HFFc6 (cell line): ENCODE measurements at regions not wholly inside any gene's neighbourhood (a gene's known extent, or its start where the extent isn't known, plus 50 kb on each side); places are given as distances from the start of the nearest gene placed in this dataset.
"Not testable (repeated sequence)": the region's sequence is repeated elsewhere in the genome, so short reads cannot be mapped to it uniquely, and the experiment has no call there.

Source experiments
- DNase-seq: peaks from one replicate; pipeline ENCODE4 v3.0.0-alpha.2; 2018
- H3K27ac Mint-ChIP-seq: 2 replicates; pipeline ENCODE4 v1.8.0; 2020; ENCODE audit warnings: mild to moderate bottlenecking, mixed read lengths
- H3K27me3 Mint-ChIP-seq: 2 replicates; pipeline ENCODE4 v1.8.0; 2021; ENCODE audit warnings: mild to moderate bottlenecking, moderate library complexity, mixed read lengths; ENCODE audit not compliant: insufficient read depth
- H3K36me3 Mint-ChIP-seq: 2 replicates; pipeline ENCODE4 v1.8.0; 2021; ENCODE audit warnings: low read depth, mixed read lengths
- H3K4me1 Mint-ChIP-seq: 2 replicates; pipeline ENCODE4 v1.8.0; 2020; ENCODE audit warnings: low read depth, mixed read lengths
- H3K4me3 Mint-ChIP-seq: 2 replicates; pipeline ENCODE4 v1.8.0; 2020; ENCODE audit warnings: mild to moderate bottlenecking, moderate library complexity, mixed read lengths
- H3K9me3 Mint-ChIP-seq: 2 replicates; pipeline ENCODE4 v1.8.0; 2020; ENCODE audit warnings: mild to moderate bottlenecking, mixed read lengths
- TF ChIP-seq, protein P1 (sequence below): fragments of 200-600 bp; sonication (generic); IDR thresholded peaks from 2 replicates; pipeline ENCODE4 v1.5.0; 2021; ENCODE audit warnings: antibody characterized with exemption, mild to moderate bottlenecking

DNA sequence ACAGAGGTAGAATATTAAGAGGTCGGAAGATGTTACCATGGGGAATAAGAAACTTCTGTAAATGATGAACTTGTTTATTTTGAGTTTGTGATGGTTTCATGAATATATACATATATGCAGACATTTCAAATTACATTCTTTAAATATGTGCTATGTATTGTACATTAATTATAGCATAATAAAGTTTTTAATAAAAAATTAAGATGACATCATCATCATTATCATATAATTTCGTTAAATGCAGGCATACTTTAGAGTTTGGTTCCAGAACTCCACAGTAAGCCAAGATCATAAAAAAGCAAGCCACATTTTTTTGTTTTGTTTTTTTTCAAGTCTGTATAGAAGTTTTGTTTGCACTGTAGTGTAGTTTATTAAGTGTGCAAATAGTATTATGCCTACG, 1403.5 kb downstream of the EFNA5 start:
- Mint-ChIP-seq H3K27me3 (no peaks in the 10 kb centered on the region), H3K9me3 (peaks cover 46% of the 10 kb centered on the region), H3K27ac (no peak overlapping the region), H3K4me1 (no peaks in the 10 kb centered on the region), H3K4me3 (no peak overlapping the region), H3K36me3 (no peaks in the 10 kb centered on the region)
- TF ChIP-seq, protein P1, sequence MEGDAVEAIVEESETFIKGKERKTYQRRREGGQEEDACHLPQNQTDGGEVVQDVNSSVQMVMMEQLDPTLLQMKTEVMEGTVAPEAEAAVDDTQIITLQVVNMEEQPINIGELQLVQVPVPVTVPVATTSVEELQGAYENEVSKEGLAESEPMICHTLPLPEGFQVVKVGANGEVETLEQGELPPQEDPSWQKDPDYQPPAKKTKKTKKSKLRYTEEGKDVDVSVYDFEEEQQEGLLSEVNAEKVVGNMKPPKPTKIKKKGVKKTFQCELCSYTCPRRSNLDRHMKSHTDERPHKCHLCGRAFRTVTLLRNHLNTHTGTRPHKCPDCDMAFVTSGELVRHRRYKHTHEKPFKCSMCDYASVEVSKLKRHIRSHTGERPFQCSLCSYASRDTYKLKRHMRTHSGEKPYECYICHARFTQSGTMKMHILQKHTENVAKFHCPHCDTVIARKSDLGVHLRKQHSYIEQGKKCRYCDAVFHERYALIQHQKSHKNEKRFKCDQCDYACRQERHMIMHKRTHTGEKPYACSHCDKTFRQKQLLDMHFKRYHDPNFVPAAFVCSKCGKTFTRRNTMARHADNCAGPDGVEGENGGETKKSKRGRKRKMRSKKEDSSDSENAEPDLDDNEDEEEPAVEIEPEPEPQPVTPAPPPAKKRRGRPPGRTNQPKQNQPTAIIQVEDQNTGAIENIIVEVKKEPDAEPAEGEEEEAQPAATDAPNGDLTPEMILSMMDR, result no peak
- no peak for DNase-seq

GRCh38 chr5:106262395-106262794, 1408.3 kb downstream of the EFNA5 start:
- Mint-ChIP-seq H3K4me3 (no peak overlapping the region), H3K4me1 (no peaks in the 10 kb centered on the region), H3K36me3 (no peaks in the 10 kb centered on the region), H3K27me3 (peaks cover 3% of the 10 kb centered on the region; the same call in 1 of the 2 replicates), H3K27ac (no peak overlapping the region), H3K9me3 (peaks cover 38% of the 10 kb centered on the region)
- no peak for DNase-seq
- TF ChIP-seq, protein P1, result no peak

GRCh38 chr5:106259431-106260090, 1411.2 kb downstream of the EFNA5 start:
- not testable (repeated sequence) for H3K4me1 Mint-ChIP-seq, DNase-seq, H3K4me3 Mint-ChIP-seq, H3K27me3 Mint-ChIP-seq, H3K27ac Mint-ChIP-seq, H3K36me3 Mint-ChIP-seq
- peaks cover 37% of the 10 kb centered on the region for H3K9me3 Mint-ChIP-seq

- H3K4me3 Mint-ChIP-seq, result no peak overlapping the region
- peaks cover 3% of the 10 kb centered on the region for H3K27me3 Mint-ChIP-seq
- no peaks in the 10 kb centered on the region for H3K4me1 Mint-ChIP-seq
- DNase-seq, result no peak
- no peak overlapping the region for H3K27ac Mint-ChIP-seq
- TF ChIP-seq, protein P1, result no peak
- H3K36me3 Mint-ChIP-seq, result no peaks in the 10 kb centered on the region
- peaks cover 42% of the 10 kb centered on the region for H3K9me3 Mint-ChIP-seq
Observed at GRCh38 chr5:106258591-106259125, 1412.1 kb downstream of the EFNA5 start.

DNA sequence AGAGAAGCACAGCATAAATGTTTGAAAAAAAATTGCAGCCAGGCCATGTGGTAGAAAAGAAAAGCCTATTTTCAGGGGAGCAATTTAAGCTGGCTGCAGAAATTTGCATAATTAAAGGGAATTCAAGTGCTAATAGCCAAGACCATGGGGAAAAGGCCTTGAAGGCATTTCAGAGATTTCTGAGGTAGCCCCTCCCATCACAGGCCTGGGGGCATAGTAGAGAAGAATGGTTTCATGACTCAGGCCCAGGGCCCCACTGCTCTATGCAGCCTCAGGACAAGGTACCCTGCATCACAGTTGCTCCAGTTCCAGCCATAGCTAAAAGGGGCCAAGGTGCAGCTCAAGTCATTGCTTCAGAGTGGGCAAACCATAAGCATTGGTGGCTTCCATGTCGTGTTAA, 1416.0 kb downstream of the EFNA5 start:
- TF ChIP-seq, protein P1, result no peak

GRCh38 chr5:106246044-106246745, 1424.5 kb downstream of the EFNA5 start:
- not testable (repeated sequence) for H3K27ac Mint-ChIP-seq, H3K27me3 Mint-ChIP-seq, H3K4me3 Mint-ChIP-seq, H3K36me3 Mint-ChIP-seq, DNase-seq, H3K4me1 Mint-ChIP-seq
- H3K9me3 Mint-ChIP-seq, result peaks cover 24% of the 10 kb centered on the region

More for the DNA sequence above, 1416.0 kb downstream of the EFNA5 start:
- Mint-ChIP-seq H3K27ac (no peak overlapping the region), H3K27me3 (peaks cover 3% of the 10 kb centered on the region), H3K36me3 (no peaks in the 10 kb centered on the region), H3K9me3 (peaks cover 44% of the 10 kb centered on the region), H3K4me1 (no peaks in the 10 kb centered on the region), H3K4me3 (no peak overlapping the region)
- DNase-seq, result no peak
